Islet precursor cell (in vitro differentiated cells): ENCODE measurements at regions not wholly inside any gene's neighbourhood (a gene's known extent, or its start where the extent isn't known, plus 50 kb on each side); places are given as distances from the start of the nearest gene placed in this dataset.

Source experiments
- DNase-seq: peaks from one replicate; pipeline ENCODE4 v3.0.0-alpha.2; 2018

DNA sequence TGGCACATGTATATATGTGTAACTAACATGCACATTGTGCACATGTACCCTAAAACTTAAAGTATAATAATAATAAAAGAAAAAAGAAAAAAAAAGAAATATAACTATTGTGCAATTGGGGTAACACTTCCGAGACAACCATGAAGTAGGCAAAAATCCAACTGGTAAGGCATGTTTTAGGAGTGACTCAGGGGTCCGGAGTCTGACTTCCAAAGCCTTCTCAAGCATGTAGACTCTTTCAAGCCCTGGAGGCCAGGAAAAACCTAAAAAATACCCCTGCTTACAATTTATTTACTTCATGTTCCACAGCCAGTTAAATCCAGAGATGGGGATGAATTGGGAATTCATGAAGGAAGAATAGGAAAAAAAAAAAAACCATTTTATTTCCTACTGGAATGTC is 161.3 kb upstream of the PHACTR1 start:
- no peak for DNase-seq

DNA sequence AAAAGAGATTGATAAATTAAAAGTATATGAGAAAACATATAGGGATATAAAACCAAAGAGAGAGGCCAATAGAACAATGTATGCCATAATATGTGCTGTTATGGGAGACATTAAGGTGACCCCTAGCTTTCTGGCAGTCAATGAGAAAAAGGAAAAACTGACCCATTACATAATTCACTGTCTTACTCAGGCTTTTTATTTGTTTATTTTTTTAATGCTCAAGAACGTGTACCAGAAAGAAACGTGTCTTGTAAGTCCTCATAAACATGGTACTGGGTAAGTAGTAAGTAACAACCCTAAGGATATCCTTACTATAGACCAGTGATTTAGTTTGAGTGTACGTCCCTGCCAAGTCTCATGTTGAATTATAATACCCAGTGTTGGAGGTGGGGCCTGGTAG is 160.8 kb upstream of the PHACTR1 start:
- no peak for DNase-seq

DNA sequence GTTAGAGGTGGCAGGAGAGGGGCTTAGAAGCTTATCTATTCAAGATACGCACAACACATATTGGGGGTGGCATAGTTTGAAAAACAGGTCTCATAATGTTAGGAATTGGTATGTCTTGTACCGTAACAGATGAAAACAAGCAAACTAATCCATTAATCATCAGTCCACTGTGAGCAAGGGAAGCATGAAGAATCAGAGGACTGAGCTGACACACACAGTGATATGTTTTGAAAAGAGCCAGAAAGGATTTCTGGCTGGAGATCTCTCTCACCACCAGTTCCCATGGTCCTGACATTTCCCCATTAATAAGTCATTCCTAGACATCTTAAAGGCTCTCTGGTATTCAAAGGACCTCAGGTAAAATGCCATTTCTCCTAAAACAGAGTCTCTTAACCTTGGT is 158.8 kb upstream of the PHACTR1 start:
- DNase-seq: no peak

DNA sequence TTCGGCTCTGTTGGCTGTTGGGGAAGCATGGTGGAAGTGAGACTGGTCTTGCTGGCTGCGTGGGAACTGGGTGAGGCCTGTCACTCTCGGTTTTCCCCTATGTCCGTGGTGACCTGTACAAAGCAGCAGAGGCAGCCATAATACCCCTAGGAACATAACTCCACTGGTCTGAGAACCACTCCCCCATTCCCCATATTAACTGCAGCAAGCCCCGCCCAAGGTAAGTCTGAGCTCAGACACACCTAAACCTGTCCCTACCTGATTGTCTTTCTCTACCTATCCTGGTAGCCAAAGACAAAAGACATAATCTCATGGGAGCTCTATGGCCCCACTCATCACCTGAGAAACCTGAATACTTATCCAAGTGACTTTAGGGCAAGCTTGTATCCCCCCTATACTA is 156.3 kb upstream of the PHACTR1 start:
- no peak for DNase-seq

DNA sequence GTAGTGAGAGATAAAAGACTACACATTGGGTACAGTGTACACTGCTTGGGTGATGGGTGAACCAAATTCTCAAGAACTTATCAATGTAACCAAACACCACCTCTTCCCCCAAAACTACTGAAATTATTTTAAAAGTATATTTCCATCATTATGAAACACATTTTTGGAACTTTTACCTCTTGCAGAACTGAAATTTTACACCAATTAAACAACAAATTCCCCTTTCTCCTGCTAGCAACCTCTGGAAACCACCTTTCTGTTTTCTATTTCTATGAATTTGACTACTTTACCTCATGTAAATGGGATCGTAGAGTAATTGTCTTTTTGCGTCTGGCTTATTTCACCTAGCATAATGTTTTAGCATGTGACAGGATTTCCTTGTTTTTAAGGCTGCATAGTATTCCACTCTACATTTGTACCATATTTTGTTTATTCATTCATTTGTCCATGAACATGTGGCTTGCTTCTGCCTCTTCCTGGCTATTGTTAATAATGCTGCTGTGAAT is 149.9 kb upstream of the PHACTR1 start:
- DNase-seq: no peak

DNA sequence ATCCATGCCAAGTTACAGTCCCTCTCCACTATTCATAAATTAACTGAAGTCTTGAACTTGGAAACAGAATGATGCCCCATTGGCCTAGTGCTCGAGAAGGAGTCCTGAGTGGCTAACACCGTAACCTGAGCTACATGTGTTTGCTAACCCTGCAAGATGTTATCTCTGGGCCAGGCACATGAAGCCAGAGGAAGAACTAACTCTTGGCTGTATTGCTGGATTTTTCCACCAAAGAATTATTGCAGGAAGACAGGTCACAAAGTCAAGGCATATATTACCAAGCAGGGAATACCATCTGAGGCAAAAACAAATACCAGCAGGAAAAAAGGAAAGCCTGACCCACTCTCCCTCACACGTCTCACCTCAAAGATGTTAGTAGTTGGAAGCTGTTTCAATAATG is 148.9 kb upstream of the PHACTR1 start:
- no peak for DNase-seq

DNA sequence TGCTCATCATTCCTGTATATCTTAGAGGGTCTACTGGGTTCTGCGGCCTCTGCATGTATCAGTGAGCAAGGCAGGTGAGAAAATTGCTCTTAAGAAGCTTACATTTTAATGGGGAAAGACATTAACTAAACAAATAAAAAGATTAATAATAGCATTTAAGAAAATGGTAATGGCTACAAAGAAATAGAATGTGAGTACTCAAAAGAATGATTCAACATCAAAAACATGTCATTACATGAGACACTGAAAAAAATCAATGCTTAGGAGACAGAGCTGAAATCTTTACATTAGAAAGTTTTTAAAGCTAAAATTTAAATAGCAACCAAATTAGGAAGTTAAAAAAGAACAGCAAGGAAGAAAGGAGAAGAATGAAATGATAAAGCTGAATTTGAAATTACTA is 146.9 kb upstream of the PHACTR1 start:
- DNase-seq: no peak

DNA sequence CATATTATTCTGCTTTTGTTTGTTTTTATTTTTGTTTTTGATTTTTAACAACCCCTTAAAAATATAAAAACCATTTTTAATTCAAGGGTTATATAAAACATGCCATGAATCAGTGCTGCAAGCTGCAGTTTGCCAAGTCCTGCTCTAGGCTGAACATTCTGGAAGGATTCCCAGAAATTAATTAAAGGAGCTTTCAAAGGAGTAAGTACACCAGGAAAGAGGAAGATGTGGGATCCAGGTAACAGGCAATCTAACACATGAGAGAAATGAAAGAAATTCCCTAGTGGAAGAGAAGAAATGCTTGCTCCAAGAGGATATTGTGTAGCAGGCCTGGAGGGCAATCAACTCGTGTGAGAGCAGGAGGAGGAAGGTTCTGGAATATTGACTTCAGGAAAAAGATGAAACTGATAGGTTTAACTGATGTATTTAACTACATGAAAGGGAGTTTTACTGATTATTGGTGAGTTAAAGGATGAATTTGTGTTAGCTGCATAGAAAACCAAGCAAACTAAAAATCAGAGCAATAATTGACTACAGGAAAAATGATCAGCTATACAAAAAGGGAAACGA is 146.0 kb upstream of the PHACTR1 start:
- DNase-seq: no peak

DNA sequence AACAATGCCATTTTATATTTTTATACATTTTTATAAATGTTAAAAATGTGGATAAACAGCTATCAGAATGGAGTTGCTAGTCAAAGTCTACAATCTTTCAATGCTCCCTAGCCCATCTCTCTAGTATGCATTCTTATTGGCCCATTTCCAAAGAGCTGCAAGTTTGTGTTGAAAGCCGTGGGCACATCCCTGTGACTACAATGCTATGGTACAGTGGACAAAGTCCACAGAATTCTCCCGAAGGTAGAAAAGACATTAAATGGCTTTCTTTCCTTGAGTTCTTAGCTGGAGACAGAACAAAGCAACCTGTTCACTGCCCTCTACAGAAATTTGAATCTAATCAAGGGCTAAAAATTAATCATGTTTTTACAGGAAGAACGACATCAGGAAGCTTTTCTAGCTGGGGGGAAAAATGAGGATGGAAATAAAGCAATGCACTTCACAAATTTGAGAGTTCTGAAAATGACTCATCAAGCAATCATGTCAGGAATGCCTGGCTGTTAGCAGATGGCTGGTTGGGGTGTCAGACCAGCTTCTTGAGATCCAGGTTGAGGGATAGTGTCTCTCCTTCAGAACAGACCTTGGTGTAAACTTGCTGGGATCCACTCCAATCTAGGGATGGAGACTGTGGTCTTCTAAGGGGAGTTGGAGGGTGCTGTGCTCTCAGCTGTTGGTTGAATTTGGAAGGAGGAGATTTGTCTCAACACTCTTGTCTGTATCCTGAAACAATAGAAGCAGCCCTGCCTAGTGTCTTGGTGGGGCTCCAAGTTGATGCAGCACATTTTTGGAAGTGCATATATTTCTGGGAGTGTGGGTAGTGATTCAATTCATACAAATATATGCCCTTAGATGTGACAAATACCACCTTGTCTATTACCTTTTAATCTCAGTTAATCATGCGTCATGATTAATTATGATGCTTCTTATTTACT is 143.4 kb upstream of the PHACTR1 start:
- DNase-seq: peak; percentile 79

DNA sequence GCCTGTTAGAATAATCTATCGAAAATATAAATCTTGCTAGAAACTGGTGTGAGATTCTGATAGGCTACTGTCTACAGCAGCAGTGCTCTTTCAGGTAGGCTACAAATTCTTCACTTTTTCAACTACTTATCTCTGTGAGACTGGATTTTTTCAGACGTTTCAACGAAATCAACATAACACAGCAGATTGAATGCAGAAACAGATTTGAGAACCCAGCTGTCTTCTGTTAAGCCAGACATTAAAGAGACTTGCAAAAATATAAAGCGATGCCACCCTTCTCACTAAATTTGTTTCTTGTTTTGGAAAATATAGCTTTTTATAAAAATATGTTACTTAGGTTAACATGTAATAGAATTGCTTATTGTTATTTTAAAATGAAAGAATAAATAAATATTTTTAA is 140.6 kb upstream of the PHACTR1 start:
- DNase-seq: no peak

DNA sequence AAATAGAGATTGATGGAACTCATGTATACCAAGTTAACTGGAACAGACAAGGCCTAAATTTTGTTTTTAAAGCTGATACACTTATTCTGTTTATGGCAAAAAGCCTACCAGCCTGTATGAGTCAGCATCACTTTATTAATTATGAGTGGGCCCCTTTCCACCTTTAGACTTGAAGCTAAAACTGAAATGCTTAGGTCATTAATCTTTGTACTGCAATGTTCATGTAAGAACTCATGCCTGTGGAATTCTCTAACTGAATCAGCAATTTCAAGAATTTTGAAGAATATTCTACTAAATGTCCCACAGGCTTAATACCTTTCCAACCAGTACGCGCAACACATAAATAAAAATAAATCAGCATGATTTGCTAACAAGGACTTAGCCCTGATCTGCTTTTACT is 140.2 kb upstream of the PHACTR1 start:
- no peak for DNase-seq

DNA sequence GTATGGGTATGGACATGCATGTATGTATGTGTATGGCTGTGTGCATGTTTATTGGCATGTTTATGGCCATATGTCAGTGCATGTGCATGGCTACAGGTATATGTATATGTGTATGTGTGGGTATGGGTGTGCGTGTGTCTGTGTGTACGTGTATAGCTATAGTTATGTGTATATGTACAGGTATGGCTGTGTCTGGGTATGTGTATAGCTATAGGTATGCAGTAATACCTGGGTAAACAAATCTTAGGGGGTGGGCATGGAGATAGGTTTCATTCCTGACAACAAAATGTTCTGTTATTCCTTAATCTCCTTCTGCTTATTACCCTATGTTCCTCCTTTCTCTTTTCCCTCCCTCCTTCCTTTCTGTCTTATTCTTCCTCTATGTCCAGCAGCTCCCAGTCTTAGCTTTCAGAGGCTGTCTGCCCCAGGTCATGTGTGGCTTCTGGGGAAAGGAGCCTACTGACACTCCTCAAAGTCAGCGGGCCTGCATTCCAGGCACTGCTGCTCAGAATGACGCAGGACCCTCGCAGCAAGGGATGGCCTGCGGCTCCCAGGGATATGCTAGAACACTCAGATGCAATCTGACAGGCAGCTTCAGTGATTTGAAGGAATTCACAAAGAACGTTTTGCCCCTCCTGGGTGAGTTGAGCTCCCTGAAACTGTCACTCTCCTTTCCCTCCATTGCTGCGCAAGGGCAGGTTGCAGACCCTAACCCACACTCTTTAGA is 139.3 kb upstream of the PHACTR1 start:
- DNase-seq: peak; percentile 96

DNA sequence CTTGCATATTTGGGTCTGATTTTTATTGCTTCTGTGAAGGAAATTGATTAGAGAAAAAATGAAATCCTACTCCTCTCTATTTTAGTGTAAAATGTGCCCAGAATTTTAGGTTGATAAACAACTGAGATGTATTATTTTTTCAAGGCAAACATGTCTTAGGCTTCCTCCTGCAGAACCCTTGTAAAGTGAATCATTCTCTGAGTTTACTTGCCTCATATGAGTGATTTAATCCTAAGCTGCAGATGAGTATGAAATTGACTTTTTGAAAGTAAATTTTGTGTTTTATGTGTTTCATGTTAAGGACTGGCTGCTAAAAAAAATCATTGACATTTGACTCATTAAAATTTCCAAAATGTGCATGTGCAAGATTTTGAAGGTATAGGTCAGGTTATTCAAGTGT is 138.5 kb upstream of the PHACTR1 start:
- no peak for DNase-seq

DNA sequence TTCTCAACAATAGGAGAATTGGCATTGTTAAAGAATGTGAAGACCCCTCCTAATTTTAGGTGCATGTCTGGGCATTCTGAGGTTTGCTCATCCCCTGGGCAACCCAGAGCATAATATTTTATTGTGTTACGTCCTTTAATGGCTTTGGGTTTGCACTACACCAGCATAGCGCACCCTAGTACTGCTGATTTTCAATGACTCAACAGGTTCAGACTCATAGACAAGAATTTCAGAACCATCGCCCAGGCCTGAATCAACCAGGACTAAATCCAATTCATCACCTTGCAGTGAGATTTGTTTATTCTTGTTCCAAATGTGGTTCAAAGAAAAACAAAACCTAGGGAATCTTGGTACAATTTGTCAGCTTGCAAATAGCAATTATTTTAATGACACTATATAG is 137.8 kb upstream of the PHACTR1 start:
- DNase-seq: no peak

DNA sequence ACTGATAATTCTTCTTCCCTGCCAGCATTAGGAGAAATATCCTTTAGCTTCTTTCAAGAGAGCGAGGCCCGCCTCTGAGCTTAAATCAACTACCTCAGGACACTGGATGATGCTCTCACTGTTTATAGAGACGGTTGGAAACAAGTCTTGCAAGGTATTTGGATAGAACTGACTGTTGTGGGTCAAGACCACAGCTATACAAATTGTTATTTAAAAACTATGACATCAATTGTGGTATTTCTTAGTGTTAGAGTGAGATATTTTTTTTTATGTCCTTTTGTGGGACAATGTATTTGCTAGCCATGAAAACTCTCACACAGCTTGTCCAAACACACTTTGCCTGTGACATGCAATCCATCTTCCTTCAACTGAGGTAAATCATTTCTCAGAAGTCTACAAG is 136.3 kb upstream of the PHACTR1 start:
- no peak for DNase-seq

DNA sequence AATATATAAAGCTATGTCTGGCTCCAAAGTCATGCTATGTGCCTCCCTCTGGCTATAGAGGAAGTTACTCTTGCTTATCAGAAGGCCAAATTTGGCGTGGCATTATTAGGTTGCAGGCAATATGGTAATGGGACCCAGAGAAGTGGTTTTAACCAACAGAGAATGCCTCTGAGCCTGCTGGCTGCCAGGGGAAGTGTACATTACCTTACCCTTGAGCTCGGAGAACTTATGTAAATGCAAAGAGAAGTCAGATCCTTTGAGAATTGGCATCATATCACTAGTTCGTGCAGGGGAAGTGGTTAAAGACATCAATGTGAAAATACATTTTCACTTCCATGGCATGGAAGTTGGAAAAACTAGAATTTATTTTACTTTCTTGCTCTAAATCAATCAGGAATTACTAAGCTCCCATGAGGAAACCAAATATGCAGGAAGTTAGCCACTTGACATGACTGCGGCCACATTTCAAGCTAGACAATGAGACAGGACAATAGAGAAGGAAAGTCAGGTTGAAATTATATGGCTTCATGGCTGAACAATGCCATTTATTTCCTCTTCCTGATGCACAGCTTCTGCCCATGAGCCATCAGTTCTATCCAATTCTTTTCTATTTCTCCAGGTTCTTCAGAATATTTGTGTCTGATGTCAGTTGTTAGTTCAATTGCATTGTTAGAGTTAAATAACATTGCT is 134.0 kb upstream of the PHACTR1 start:
- no peak for DNase-seq

DNA sequence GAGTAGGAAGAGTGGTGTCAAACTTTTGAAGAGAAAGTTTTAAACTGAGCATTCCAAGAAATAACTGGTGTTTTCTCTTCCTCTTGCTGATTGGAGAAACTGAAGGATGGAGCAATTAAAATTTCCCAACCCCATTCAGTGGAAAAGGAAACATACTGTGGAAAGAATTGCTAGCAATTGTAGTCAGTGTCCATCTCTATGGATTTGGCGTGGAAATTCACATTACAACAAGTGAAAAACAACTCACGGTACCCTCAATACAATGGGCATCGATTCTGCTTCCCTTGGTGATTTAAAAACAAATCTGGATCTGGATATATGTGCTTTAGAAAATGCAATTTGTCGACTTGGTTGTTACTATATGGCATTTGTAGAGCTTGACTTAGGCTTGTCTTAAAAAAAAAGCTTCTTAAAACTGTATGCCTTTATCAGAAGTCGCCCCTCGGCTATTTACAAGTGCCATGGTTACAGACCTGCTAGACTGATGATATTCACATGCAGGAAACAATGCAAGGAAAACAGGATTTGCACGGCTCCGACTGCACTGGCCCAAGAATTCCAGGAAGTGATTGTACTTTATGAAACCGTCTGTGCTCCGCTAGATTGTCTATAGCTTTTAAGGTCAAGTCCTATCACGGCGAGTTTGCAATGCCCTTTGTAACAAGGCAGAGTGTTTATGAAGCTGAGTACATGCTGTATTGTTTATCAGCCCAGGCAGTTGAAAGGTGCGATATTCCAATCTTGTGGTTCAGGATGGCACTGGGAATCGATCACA is 131.7 kb upstream of the PHACTR1 start:
- DNase-seq: peak; percentile 54

DNA sequence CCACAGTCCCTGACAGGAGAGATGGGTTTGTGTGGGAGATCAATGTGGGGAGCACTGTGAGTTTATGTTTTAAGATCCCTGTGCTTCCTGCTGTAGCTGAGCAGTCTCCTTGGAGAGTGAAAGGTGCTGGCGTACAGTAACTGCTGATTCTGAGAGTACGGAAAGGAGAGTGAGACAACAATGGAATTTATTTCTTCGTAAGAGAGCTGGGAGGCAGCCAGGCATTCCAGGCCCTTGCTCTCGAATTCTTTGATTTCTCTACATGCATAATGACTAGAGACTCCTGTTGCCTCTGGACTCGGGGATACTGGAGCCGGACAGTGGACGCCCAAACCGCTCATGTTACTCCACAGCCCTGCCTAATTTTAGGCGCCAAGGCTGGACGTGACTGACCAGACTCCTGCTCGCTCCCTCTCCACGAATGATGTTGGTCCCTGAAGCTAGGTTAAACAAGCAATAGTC is 131.0 kb upstream of the PHACTR1 start:
- no peak for DNase-seq

DNA sequence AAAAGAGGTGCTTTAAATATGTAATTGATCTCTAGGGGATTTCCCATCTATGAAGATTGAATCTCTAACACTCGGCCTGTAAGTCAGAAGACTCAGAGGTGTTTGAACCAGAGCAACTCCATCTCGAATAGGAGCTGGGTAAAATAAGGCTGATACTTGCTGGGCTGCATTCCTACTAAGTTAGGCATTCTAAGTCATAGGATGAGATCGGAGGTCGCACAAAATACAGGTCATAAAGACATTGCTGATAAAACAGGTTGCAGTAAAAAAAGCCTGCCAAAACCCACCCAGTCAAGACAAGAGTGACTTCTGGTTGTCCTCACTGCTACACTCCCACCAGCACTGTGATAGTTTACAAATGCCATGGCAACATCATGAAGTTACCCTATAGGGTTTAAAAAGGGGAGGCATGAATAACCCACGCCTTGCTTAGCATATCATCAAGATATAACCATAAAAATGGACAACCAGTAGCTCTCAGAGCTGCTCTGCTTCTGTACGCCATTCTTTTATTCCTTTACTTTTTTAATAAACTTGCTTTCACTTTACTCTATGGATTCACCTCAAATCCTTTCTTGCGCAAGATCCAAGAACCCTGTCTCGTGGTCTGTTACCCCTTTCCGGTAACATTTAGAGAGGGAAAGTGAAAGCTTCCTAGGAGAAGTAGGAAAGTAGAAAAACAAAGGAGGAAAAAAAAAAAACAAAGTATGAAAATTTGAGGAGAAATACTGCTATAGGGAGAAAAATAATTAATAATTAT is 129.7 kb upstream of the PHACTR1 start:
- DNase-seq: no peak

DNA sequence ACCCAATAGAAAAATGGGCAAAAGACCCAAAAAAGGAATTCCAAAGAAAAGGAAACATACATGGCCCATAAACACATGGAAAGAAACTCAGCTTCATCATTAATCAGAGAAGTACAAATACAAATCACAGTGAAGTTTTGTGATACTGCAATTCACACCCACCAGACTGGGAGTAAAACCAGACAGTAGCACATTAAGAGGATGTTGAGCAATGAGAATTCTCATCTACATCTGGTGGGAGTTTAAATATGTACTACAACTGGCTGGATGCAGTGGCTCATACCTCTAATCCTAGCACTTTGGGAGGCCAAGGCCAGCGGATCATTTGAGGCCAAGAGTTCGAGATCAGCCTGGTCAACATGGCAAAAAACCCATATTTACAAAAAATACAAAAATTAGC is 125.7 kb upstream of the PHACTR1 start:
- no peak for DNase-seq

DNA sequence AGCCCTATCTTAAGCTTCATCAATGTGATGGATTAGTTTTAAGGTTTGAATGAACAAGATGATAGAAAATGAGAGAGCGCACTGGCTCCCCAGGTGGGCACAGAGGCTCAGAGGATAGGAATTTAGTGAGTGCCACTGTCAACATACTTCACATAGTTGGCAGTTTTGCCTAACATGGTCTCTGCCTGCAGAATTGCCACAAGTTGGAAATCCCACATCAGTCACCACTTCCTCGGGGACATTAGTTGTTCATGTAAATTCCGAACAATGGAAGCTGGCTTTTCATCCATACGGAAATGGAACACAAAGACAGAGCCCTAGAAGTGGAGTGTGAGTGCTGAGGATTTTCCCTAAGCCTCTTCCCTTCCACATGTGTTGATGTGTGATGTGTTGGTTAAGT is 123.9 kb upstream of the PHACTR1 start:
- no peak for DNase-seq
